PC-9 (cell line): ENCODE measurements at regions not wholly inside any gene's neighbourhood (a gene's known extent, or its start where the extent isn't known, plus 50 kb on each side); places are given as distances from the start of the nearest gene placed in this dataset.

Experiments
- EZH2 ChIP-seq: fragments of 200-600 bp; sonication (generic); IDR thresholded peaks from 2 replicates; pipeline ENCODE4 v1.8.0; 2017; ENCODE audit warnings: antibody characterized with exemption, low read depth
- TF ChIP-seq, protein P1 (sequence below): fragments of 200-600 bp; sonication (generic); conservative IDR thresholded peaks from 2 replicates; pipeline ENCODE4 v1.6.1; 2017; ENCODE audit warnings: mixed run types, antibody characterized with exemption, mild to moderate bottlenecking, moderate library complexity

DNA sequence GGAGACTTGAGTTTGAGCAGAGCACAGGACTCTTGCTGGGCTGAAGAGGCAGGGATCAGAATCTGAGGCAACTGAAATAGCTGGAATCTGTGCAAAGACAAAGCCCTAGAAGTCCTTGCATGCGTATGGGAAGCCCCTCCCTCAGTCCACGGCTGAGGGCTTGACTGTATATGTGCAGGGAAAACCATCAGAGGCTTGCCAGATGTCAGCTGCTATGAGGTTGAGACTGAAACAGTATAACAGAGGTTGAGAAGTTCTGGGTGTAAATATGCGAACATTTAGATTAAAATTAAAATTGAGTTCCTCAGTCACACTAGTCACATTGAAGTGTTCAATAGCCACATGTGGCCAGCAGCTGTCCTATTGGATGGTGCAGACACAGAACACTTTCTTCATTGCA lies 108.8 kb upstream of the NEDD9 start:
- TF ChIP-seq, protein P1, sequence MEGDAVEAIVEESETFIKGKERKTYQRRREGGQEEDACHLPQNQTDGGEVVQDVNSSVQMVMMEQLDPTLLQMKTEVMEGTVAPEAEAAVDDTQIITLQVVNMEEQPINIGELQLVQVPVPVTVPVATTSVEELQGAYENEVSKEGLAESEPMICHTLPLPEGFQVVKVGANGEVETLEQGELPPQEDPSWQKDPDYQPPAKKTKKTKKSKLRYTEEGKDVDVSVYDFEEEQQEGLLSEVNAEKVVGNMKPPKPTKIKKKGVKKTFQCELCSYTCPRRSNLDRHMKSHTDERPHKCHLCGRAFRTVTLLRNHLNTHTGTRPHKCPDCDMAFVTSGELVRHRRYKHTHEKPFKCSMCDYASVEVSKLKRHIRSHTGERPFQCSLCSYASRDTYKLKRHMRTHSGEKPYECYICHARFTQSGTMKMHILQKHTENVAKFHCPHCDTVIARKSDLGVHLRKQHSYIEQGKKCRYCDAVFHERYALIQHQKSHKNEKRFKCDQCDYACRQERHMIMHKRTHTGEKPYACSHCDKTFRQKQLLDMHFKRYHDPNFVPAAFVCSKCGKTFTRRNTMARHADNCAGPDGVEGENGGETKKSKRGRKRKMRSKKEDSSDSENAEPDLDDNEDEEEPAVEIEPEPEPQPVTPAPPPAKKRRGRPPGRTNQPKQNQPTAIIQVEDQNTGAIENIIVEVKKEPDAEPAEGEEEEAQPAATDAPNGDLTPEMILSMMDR: no peak
- TF ChIP-seq EZH2: no peak
